Endothelial cell of hepatic sinusoid (primary cell): ENCODE measurements at regions not wholly inside any gene's neighbourhood (a gene's known extent, or its start where the extent isn't known, plus 50 kb on each side); places are given as distances from the start of the nearest gene placed in this dataset.
"Not testable (repeated sequence)": the region's sequence is repeated elsewhere in the genome, so short reads cannot be mapped to it uniquely, and the experiment has no call there.

ENCODE experiments used
- in situ Hi-C: cut with HindIII; loops from 2 replicates; pipeline ENCODE4 v1.10.0; 2017; ENCODE audit warnings: low sequenced_read_pairs

DNA sequence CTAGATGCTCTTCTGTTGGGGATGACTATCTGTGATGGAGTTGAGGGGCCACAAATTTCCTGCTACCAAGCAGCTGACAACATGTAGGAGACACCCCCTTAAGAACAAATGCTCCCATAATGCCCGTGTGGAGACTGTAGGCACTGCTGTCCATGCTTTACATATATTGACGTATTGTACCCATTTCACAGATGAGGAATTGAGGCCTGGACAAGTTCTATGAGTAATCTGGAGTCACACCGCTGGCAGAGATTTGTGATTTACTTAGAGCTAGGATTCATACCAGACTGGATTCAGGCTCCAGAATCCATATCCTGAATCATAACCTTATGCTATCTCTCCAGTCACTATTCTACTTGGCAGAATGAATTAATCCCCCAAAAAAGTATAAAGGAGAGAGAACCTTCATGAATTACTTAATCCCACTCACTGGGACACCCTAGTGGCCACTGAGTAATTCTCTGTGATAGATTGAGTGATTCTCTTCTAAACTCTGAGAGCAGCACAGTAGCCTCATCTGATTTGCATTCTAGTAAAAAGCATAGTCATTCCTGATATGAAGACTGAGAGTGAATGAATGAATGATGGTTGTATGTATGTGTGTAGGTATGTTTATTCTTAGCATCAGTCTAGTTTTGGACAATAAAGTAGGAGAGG, 460.7 kb upstream of the MEIS1 start:
- in situ Hi-C loops: no loop called here

DNA sequence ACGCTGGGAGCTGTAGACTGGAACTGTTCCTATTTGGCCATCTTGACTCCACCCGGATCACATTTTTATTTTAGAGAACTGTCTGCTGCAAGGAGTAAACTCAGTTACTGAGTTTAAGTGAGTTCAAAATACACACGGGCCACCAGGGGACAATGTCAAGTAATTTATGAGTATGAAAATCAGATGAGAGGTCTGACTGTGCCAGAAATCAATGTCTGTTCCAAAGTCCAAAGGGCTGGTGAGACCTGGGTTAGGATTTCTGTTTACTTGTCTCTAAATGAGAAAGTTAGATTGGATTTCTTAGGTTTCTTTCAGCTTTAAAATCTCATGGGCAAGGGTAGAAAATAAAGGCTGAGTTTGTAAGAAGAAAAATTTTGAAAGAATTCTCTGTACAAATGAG, 465.8 kb upstream of the MEIS1 start:
- in situ Hi-C loops: no loop called here

DNA sequence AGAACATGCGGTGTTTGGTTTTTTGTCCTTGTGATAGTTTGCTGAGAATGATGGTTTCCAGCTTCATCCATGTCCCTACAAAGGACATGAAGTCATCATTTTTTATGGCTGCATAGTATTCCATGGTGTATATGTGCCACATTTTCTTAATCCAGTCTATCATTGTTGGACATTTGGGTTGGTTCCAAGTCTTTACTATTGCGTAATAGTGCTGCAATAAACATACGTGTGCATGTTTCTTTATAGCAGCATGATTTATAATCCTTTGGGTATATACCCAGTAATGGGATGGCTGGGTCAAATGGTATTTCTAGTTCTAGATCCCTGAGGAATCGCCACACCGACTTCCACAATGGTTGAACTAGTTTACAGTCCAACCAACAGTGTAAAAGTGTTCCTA, 471.6 kb upstream of the MEIS1 start:
- in situ Hi-C loops: not testable (repeated sequence)

DNA sequence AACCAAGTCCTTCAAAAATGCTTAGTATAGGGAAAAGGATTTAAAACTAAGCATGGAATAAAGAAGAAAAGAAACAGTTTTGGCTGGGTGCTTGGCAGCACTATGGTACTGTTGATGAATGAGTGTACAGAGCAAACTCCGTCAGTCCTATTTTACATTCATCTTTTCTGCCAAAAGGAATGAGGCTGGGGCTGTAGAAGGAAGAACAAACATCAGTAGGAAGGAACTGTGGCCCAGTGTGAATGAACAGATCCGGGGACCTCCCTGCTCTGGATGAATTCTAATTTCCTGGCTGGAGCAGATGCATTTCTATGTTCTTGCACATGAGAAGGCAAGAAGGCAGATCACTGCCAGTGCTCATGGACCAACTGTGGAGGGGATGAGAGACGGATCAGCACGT, 474.0 kb upstream of the MEIS1 start:
- in situ Hi-C loops: no loop called here

DNA sequence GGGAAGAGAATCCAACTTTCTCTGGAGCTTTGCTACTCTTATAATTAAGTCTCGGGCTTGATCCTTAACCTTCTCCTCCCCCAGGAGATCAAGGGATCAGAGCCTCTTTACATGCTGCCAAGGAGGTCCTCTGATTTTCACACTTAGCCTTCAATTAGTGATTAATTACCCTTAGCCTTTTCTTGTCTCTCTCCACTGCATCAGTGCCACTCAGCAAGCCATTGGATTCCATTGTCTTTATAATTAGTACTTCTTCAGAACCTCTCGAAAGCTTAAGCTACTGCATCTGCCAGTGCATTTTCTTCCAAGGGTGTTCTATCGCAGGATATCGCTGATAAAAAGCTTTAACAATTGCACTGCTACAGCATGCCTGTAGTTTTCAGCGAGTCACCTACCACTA, 477.0 kb upstream of the MEIS1 start:
- in situ Hi-C loops: no loop called here

DNA sequence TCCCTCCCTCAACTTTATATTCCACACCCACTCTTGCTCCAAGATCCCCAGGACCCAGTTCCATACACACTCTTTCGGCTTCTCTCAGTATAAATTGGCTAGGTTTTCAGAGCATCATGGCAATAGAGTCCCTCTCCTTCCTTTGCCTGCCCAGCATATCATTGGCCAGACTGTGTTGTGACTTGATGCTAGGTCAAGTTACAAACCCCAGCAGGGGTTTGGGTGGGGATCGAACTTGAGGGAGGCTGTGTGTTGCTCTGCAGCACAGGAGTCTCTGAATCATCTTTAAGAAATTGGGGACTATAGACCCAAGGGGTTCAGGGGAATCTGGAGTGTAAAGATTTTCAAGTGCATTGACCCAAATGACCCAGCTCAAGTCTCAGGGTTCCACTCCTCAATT, 477.5 kb upstream of the MEIS1 start:
- in situ Hi-C loops: no loop called here

DNA sequence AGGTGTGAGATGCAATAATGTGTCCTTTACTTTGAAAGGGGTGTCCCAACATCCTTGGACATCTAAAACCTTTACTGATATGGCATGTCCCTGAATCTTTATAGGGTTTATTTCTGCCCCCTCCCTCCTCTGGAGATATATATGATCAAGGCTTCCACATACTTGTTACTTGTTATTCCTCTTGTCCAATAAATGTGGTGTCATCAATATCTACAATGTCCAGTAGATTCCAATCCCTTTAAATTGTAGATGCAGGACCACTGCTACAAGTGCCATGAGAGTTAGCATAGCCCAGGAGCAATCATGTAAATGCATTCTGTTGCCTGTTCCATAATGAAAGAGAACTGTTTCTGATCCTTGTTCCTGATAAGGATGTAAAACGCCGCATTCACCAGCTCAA, 479.7 kb upstream of the MEIS1 start:
- in situ Hi-C loops: no loop called here

DNA sequence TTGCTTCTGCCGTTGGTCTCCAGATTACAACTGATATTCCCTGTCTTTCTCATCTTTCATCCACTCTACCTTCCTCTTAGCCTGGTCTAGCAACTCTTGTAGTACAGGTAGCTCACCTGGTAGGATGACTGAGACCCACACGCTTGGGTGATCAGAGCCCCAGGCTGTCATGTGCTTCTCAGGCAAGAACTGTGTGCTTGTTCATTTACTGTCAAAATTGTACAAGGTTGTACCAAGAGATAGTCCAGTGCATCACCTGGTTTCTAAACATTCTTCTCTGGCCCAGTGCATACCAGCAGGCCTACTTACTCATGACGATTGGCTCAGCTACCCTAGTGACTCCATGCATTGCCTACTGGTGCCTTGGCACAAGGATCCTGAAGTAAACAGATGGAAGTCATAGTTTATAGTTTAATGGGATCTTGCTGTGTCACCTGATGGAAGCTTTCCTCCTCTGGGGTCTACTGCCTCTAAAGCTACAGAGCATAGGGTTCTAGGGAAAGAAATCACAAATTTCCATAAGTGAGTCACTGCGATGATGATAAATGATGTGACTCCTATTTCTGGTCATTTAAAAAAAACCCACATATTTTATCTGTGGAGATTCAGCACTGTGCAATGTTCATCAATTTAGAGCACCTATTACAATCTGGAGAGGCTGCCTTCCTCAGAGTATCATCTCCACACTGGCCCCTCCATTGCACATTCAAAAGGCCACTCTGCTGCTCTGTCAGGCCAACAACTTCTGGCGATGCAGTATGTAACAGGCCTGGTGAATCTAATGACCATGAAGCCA, 481.8 kb upstream of the MEIS1 start:
- in situ Hi-C loops: no loop called here

DNA sequence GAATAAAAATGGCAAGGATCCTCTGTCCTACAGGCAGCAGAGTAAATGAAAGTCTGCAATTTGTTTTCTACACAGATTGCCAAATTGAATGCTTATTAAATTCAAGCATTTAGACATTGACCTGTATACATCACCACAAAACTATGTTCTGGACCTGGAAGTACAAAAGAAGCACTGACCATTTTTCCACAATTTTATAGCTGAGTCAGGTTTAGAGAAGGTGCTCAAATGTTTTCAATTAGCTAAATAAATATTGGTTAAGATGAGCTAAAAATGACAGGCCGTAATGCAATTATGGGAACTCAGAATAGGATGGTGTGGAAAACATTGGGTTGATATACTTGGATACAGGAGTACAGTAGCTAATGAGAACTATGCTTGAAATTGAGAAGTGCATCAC, 490.7 kb upstream of the MEIS1 start:
- in situ Hi-C loops: no loop called here

DNA sequence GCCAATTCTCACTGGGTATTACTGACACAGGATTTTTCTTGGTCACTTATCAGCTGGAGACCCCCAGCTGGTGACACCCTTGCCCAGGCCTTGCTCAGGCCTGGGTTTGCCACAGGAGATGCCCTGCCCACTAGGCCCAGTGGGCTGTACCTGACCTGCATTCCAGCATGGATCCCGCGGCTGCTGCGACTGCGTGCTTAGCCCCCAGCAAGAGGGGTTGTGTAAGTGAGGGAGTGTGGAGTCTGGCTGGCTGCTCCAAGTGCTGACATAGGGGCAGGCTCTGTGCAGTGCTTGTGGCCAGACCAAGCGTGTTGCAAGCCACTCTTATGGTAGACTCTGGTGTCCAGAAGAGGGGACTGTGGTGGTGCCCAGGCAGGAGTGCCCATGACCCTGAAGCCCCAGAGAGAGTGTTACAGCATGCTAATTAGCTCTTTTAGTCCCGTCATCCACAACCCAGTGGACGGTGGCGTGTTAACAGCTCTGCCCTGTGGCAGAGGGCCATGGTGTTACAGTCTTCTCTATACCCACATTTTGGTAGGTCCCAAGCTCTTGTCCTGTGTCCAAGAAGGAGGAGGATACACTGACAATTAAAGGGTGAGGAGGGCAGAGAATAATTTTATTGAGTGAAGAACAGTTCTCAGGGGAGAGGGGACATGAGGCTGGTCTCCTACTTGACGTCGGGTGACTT, 491.7 kb upstream of the MEIS1 start:
- in situ Hi-C loops: no loop called here

DNA sequence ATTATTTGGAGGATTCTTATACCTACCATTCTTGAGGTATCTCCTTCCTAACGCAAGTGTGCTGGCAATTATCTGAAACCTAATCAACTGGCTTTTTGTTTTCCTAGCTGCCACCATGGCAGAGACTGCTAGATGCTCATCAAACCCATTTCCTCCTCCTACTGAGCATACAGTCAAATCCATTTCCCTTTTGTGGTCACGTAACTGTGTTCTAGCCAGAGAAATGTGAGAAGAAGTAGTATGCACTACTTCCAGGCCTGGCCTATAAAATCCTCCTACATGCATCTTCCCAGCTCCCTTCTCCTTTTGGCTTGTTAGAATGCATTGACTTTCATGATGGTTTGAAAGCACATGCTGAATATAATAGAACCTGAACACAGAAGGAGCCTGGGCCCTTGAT, 494.1 kb upstream of the MEIS1 start:
- in situ Hi-C loops: no loop called here

DNA sequence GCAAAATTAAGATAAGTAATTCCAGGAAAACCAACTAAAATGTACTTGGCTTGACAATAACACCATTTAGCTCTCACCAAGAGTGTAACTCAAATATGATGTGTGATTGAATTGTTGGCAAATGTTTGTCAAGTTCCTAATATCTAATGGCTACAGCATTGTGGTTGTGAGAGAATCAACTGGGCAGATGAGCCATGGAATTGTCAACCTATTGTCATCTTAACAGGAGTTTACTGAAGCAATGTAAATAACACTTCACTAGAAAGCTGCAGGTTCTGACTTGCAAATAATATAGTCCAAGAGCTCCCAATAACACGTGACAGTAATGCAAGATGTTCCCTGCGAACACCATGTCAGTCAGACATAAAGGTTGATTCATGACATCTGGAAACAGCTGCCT, 495.2 kb upstream of the MEIS1 start:
- in situ Hi-C loops: no loop called here

DNA sequence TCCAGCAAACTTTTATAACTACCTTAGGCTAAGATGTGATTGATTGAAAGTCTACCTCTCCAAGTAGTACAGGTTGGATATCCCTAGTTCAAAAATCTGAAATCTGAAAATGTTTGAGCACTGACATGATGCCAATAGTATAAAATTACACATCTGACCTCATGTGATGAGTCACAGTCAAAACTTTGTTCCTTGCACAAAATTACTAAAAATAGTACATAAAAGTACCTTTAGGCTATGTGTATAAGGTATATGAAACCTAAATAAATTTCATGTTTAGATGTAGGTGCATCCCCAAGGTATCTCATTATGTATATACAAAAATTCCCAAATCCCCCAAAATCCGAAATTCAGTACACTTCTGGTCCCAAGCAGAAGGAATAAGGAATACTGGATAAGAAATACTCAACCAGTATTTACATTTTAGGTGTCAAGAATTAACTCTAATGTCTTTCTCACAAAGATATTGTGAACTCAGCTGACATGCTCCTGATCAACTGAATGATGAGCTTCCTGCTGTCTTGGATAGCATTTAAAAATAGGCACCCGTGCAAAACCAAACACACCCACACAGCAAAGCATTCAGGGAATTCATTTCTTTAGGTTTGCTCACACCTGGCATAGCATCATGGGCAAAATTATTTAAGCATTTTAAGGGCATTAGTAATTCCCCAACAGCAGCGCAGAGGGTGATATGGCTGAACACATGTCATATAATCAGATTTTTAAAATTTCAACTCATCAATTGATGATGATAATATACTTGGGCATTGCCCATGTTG, 497.4 kb upstream of the MEIS1 start:
- in situ Hi-C loops: no loop called here

DNA sequence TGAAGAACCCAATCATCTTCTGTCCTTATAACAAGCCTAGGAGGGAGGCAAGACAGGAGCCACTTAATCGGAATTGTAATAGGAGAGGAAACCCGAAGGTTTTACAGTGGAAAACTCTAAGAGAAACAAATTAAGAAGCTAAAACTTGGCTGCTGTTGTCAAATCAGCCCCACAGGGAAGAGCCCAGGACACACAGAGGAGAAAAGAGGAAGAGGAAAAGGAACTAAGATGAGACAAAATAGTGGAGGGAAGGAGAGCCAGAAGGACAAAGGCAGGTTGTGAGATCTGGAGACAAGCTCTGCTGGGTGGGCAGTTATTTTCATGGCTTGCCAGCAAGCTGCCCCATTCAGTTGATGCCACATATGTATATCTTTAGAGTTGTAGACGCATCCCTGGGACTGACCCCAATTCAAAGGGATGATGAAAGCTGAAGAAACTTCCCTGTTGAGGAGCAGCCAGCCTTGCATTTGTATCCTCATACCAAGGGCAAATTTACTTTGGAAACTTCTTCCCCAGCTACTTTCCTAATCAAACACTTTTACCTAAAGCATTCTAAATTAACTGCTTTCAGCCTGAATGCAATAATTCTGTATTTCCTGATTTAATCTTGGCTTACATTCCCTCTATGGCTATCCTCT, 499.8 kb upstream of the MEIS1 start:
- in situ Hi-C loops: no loop called here

DNA sequence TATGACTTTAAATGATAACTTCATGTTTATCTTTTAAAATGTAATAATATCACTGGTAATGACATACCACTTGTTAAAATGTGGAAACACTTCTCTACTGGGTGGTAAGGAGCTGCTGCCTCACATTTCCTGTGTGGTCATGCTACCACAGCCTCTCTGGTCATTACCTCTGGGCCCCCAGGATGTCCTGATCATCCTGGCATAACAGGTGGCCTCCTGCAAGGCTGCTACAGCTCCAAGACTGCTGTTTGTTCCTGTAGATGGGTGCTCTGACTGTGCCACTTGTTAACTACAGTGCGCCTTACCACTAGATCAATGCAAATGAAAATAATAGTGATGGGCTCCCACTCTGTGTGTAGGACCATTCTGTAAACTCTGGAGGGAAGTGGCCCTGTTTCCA, 500.2 kb upstream of the SPRED2 start:
- in situ Hi-C loops: no loop called here

DNA sequence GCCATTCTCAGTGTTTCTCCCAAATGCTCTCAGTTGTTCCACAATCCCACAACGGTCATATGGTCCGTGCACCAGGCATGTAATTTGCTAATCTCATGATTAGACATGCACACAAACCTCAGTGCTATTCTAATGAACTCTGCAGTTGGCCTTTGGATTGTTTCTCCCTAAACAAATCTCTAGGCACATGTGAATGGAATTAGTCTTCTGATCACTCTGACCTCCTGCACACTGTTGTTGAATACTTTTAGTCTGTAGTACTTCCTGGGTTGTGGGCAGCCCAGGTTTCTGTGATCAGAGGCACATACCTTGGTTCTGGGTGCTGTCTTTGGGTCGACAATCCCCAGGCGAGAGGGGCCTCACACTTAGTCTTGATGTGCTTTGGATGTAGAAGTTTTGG, 498.7 kb upstream of the SPRED2 start:
- in situ Hi-C loops: no loop called here

DNA sequence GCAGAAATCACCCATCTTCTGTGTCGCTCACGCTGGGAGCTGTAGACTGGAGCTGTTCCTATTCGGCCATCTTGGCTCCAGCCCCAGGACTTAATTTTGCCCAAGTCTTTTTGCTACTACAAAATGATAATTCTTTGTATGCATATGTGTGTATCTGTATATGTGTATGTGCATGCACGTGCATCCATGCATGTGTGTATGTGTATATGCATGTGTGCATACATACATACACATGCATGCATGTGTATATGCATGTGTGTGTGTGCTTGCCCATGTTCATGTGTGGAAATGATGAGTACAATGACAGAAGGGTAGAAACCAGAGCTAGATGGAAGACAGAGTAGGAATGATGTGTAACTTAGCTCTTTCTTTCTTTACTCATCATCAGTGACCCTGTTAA, 497.9 kb upstream of the SPRED2 start:
- in situ Hi-C loops: no loop called here

DNA sequence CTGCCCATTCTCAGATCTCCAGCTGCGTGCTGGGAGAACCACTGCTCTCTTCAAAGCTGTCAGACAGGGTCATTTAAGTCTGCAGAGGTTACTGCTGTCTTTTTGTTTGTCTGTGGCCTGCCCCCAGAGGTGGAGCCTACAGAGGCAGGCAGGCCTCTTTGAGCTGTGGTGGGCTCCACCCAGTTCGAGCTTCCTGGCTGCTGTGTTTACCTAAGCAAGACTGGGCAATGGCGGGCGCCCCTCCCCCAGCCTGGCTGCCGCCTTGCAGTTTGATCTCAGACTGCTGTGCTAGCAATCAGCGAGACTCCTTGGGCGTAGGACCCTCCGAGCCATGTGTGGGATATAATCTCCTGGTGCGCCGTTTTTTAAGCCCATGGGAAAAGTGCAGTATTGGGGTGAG, 497.3 kb upstream of the SPRED2 start:
- in situ Hi-C loops: not testable (repeated sequence)

DNA sequence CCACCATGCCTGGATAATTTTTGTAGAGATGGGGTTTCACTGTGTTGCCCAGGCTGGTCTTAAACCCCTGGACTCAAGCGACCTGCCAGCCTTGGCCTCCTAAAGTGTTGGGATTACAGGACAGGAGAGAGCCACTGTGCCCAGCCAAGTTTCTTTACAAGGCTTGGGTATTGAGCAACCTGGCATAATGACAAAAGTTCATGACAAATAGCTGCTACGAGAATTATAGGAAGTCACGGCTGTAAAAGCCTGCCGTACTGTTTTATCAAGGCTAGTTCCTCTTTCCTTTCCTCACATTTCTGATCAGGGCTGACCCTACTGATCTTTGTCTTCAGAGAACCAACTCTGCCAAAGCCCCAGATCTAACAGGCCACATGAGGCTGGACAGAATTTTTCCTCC, 490.4 kb upstream of the SPRED2 start:
- in situ Hi-C loops: no loop called here

DNA sequence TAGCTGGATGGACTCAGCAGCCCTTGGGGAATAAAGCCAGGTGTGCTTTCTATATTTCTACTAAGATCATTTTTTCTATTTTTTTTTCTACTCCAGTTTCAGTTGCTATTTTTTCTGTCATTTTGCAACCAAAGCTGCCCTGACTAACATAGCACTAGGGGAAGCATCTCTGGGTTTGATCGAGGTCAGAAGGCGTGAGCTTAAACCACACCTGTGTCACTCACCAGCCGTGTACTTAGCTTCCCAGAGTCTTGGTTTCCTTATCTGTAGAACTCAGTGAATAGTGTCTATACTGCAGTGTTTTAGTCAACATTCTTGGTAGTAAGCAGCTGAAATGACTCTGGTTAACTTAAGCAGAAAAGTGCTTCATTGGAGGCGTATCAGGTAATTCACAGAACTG, 489.6 kb upstream of the SPRED2 start:
- in situ Hi-C loops: no loop called here

DNA sequence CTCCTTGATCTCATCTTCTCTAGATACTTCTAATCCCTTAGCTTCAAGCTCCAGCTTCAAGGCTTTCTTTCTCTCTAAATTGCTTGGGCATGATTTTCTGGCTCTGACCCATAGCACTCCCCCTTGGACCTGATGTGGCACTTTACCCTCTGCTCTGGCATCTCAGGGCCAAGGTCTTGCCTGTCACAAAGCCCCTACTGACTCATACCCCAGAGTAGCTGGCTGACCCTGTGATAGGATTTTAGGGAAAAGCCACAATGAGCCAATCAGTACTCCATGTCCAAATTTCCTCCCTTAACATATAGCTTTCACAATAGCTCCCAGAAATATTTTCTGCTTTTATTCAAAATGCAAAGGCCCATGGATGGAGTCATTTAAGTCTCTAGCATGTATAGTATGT, 488.7 kb upstream of the SPRED2 start:
- in situ Hi-C loops: no loop called here
